ENCODE measurements at regions not wholly inside any gene's neighbourhood (a gene's known extent, or its start where the extent isn't known, plus 50 kb on each side); places are given as distances from the start of the nearest gene placed in this dataset.

DNA sequence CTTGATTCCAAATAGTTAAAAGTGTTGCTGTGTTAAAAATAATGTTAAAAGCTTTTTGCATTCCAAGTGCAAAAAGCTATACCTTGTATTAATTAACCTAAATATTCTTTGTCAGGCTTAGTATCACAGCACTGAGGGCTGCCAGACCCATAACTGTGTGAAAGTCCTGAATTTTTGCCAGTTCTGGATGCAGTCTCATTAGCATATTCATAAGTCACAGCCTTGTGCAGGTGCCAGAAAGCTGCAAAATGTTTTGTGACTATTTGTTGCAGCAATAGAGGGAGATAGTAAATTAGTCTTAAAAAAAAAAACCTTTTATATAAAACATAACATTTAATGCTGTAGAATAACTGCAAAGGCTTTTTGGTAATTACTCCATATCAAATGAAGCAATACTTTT is 56.6 kb downstream of the SLITRK1 start:
- TF ChIP-seq, protein P1, sequence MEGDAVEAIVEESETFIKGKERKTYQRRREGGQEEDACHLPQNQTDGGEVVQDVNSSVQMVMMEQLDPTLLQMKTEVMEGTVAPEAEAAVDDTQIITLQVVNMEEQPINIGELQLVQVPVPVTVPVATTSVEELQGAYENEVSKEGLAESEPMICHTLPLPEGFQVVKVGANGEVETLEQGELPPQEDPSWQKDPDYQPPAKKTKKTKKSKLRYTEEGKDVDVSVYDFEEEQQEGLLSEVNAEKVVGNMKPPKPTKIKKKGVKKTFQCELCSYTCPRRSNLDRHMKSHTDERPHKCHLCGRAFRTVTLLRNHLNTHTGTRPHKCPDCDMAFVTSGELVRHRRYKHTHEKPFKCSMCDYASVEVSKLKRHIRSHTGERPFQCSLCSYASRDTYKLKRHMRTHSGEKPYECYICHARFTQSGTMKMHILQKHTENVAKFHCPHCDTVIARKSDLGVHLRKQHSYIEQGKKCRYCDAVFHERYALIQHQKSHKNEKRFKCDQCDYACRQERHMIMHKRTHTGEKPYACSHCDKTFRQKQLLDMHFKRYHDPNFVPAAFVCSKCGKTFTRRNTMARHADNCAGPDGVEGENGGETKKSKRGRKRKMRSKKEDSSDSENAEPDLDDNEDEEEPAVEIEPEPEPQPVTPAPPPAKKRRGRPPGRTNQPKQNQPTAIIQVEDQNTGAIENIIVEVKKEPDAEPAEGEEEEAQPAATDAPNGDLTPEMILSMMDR (IDR thresholded peaks at IDR 0.05): no peak
- TF ChIP-seq POLR2A (IDR thresholded peaks at IDR 0.05): no peak
- TF ChIP-seq EP300 (IDR thresholded peaks at IDR 0.05): no peak
- no peak for TF ChIP-seq POLR2AphosphoS5 (IDR thresholded peaks at IDR 0.05)

All from gastroesophageal sphincter (tissue), 3 donors.